KMS-11 (cell line): ENCODE measurements at regions not wholly inside any gene's neighbourhood (a gene's known extent, or its start where the extent isn't known, plus 50 kb on each side); places are given as distances from the start of the nearest gene placed in this dataset.

Experiments
- H2AFZ ChIP-seq: fragments of 200-600 bp; sonication (generic); 2 replicates; pipeline ENCODE4 v1.6.1; 2016; ENCODE audit warnings: antibody characterized with exemption, mixed run types, low read depth
- H3K27ac ChIP-seq: fragments of 200-600 bp; sonication (generic); 2 replicates; pipeline ENCODE4 v1.6.1; 2016; ENCODE audit warnings: mild to moderate bottlenecking, mixed run types
- H3K27me3 ChIP-seq: fragments of 200-600 bp; sonication (generic); 2 replicates; pipeline ENCODE4 v1.6.1; 2017; ENCODE audit warnings: mild to moderate bottlenecking, low read depth, mixed run types, moderate library complexity; ENCODE audit not compliant: insufficient read depth
- H3K36me3 ChIP-seq: fragments of 200-600 bp; sonication (generic); 2 replicates; pipeline ENCODE4 v1.6.1; 2017; ENCODE audit warnings: mild to moderate bottlenecking, mixed run types; ENCODE audit not compliant: insufficient read depth
- H3K4me1 ChIP-seq: fragments of 200-600 bp; sonication (generic); 2 replicates; pipeline ENCODE4 v1.6.1; 2016; ENCODE audit warnings: mild to moderate bottlenecking, low read depth, mixed run types; ENCODE audit not compliant: poor library complexity, severe bottlenecking
- H3K4me2 ChIP-seq: fragments of 200-600 bp; sonication (generic); 2 replicates; pipeline ENCODE4 v1.7.0; 2016; ENCODE audit warnings: mild to moderate bottlenecking, mixed run types
- H3K4me3 ChIP-seq: fragments of 200-600 bp; sonication (generic); IDR thresholded peaks from 2 replicates; pipeline ENCODE4 v1.6.1; 2017; ENCODE audit warnings: low read depth, low read length, mixed read lengths; ENCODE audit not compliant: insufficient read depth
- H3K79me2 ChIP-seq: fragments of 200-600 bp; sonication (generic); 2 replicates; pipeline ENCODE4 v1.6.1; 2016; ENCODE audit warnings: low read depth, mixed run types; ENCODE audit not compliant: insufficient read depth
- H3K9ac ChIP-seq: fragments of 200-600 bp; sonication (generic); 2 replicates; pipeline ENCODE4 v1.6.1; 2016; ENCODE audit warnings: mild to moderate bottlenecking, mixed run types
- H4K20me1 ChIP-seq: fragments of 200-600 bp; sonication (generic); 2 replicates; pipeline ENCODE4 v1.6.1; 2016; ENCODE audit warnings: mild to moderate bottlenecking, mixed run types; ENCODE audit not compliant: insufficient read depth
- TF ChIP-seq, protein P1 (sequence below): fragments of 200-600 bp; sonication (generic); conservative IDR thresholded peaks from 2 replicates; pipeline ENCODE4 v1.6.1; 2017; ENCODE audit warnings: low read depth, mild to moderate bottlenecking, antibody characterized with exemption, low read length, moderate library complexity, mixed read lengths

DNA sequence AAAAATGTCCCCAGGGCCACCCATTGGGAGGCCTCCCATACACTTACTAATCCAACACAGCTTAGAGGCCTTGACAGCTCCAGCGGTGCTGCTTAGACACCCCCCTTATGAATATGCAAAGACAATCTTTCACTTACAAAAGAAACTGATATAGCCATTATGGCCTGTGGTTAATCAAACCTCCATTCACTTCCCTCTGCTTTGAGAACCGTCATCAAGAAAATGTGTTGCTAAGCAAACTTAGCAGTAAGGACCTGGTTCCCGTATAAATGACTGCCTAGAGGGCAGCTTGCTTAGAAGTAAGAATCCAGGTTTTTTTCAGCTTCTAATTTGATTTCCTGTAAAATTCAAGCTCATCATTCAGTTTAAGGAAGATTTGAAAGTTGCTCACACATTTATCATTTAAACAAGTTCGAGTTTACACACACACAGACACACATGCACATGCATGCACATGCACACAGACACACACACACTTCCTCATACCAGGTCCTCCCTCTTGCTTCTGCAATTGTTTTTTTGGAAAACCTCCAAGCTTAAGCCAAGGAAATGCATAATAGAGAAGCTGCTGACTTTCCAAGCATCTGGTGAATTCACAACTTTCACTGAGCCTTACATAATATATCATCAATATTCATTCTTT lies 137.7 kb upstream of the BLID start:
- Histone ChIP-seq H3K79me2 (no peaks in the 10 kb centered on the region), H3K4me2 (no peak overlapping the region), H3K9ac (no peak overlapping the region), H3K4me3 (no peak overlapping the region), H3K27ac (no peak overlapping the region), H2AFZ (no peak overlapping the region), H3K4me1 (no peaks in the 10 kb centered on the region), H3K27me3 (no peaks in the 10 kb centered on the region), H4K20me1 (no peaks in the 10 kb centered on the region), H3K36me3 (no peaks in the 10 kb centered on the region)
- TF ChIP-seq, protein P1, sequence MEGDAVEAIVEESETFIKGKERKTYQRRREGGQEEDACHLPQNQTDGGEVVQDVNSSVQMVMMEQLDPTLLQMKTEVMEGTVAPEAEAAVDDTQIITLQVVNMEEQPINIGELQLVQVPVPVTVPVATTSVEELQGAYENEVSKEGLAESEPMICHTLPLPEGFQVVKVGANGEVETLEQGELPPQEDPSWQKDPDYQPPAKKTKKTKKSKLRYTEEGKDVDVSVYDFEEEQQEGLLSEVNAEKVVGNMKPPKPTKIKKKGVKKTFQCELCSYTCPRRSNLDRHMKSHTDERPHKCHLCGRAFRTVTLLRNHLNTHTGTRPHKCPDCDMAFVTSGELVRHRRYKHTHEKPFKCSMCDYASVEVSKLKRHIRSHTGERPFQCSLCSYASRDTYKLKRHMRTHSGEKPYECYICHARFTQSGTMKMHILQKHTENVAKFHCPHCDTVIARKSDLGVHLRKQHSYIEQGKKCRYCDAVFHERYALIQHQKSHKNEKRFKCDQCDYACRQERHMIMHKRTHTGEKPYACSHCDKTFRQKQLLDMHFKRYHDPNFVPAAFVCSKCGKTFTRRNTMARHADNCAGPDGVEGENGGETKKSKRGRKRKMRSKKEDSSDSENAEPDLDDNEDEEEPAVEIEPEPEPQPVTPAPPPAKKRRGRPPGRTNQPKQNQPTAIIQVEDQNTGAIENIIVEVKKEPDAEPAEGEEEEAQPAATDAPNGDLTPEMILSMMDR: no peak

GRCh38 chr11:122248939-122249338 lies 132.9 kb upstream of the BLID start:
- Histone ChIP-seq H3K27me3 (no peaks in the 10 kb centered on the region), H3K4me3 (no peak overlapping the region), H3K36me3 (no peaks in the 10 kb centered on the region), H3K79me2 (no peaks in the 10 kb centered on the region), H3K4me1 (no peaks in the 10 kb centered on the region), H4K20me1 (no peaks in the 10 kb centered on the region), H3K4me2 (no peak overlapping the region), H3K9ac (no peak overlapping the region), H3K27ac (no peak overlapping the region), H2AFZ (no peak overlapping the region)
- TF ChIP-seq, protein P1: no peak

GRCh38 chr11:122248131-122248530 lies 132.1 kb upstream of the BLID start:
- Histone ChIP-seq H3K9ac (no peak overlapping the region), H2AFZ (no peak overlapping the region), H3K36me3 (no peaks in the 10 kb centered on the region), H4K20me1 (no peaks in the 10 kb centered on the region), H3K4me2 (no peak overlapping the region), H3K4me1 (no peaks in the 10 kb centered on the region), H3K79me2 (no peaks in the 10 kb centered on the region), H3K27me3 (no peaks in the 10 kb centered on the region), H3K4me3 (no peak overlapping the region), H3K27ac (no peak overlapping the region)
- TF ChIP-seq, protein P1: no peak

DNA sequence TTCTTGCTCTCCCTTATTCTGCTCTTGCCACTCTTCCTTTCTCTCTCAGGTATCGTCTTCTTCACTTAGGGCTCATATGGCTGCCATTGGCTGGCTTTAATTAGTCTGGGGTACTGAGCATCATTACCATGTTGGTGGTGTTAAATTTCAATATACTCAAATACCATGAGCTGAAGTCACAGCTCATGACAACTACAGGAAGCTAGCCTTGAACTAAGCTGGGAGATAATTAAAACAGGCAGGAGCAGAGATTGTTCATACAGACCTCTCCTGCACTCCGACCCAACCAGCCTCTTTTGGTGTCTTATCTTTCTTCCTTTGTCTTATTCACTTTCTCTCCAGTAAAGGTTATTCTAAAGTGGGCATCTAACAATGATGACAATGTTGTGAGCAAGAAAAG lies 130.9 kb upstream of the BLID start:
- H3K9ac ChIP-seq: no peak overlapping the region
- no peaks in the 10 kb centered on the region for H3K36me3 ChIP-seq
- H3K4me3 ChIP-seq: no peak overlapping the region
- no peak overlapping the region for H2AFZ ChIP-seq
- TF ChIP-seq, protein P1: no peak
- no peak overlapping the region for H3K27ac ChIP-seq
- H3K79me2 ChIP-seq: no peaks in the 10 kb centered on the region
- H4K20me1 ChIP-seq: no peaks in the 10 kb centered on the region
- H3K27me3 ChIP-seq: no peaks in the 10 kb centered on the region
- H3K4me2 ChIP-seq: no peak overlapping the region
- H3K4me1 ChIP-seq: no peaks in the 10 kb centered on the region
